ENCODE measurements at regions not wholly inside any gene's neighbourhood (a gene's known extent, or its start where the extent isn't known, plus 50 kb on each side); places are given as distances from the start of the nearest gene placed in this dataset.

DNA sequence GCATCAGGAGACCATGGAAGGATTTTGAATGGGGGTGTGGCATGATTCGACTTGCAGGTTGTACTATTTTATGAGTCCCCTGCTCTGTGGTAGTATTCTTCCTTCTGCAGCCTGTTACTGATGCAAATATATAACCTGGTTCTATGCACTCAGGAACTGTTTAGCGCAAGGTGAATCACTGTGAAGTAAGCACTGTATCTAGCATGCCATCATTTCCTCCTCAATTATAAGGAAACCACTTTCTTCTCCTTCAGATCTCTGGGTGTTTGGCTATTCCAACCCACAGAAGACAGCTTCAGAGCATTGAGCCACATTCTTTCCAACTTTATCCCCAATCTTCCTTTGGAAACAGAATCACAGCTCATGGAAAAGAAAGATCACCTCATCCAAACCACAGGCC is 176.7 kb downstream of the DIPK2A start:
- TF ChIP-seq HDGF (IDR thresholded peaks at IDR 0.05; ENCODE audit: borderline replicate concordance) (no peak), BHLHE40 (IDR thresholded peaks at IDR 0.05; ENCODE audit: borderline replicate concordance) (no peak), SUZ12 (IDR thresholded peaks at IDR 0.05) (no peak), FOXA1 (IDR thresholded peaks at IDR 0.05) (no peak), ARNT (IDR thresholded peaks at IDR 0.05) (no peak), SP1 (IDR thresholded peaks at IDR 0.05) (no peak), ELF4 (IDR thresholded peaks at IDR 0.05) (no peak), FOXM1 (IDR thresholded peaks at IDR 0.05; ENCODE audit: borderline replicate concordance) (no peak), LEF1 (IDR thresholded peaks at IDR 0.05; ENCODE audit: borderline replicate concordance) (no peak)
